Glutamatergic neuron (in vitro differentiated cells): ENCODE measurements at regions not wholly inside any gene's neighbourhood (a gene's known extent, or its start where the extent isn't known, plus 50 kb on each side); places are given as distances from the start of the nearest gene placed in this dataset.
"Not testable (repeated sequence)": the region's sequence is repeated elsewhere in the genome, so short reads cannot be mapped to it uniquely, and the experiment has no call there.

ENCODE experiments used
- DNase-seq: peaks from one replicate; pipeline ENCODE4 v3.0.0; 2022
- H3K27ac Mint-ChIP-seq: one replicate; pipeline ENCODE4 v1.8.0; 2020; ENCODE audit warnings: mild to moderate bottlenecking, mixed read lengths, inconsistent platforms; ENCODE audit not compliant: unreplicated experiment
- H3K27me3 Mint-ChIP-seq: one replicate; pipeline ENCODE4 v1.8.0; 2020; ENCODE audit warnings: mild to moderate bottlenecking, moderate library complexity, mixed read lengths, inconsistent platforms; ENCODE audit not compliant: unreplicated experiment
- H3K36me3 Mint-ChIP-seq: one replicate; pipeline ENCODE4 v1.8.0; 2020; ENCODE audit warnings: mild to moderate bottlenecking, mixed read lengths, inconsistent platforms; ENCODE audit not compliant: unreplicated experiment
- H3K4me1 Mint-ChIP-seq: one replicate; pipeline ENCODE4 v1.8.0; 2020; ENCODE audit warnings: mild to moderate bottlenecking, low read depth, mixed read lengths, inconsistent platforms; ENCODE audit not compliant: unreplicated experiment
- H3K4me3 Mint-ChIP-seq: one replicate; pipeline ENCODE4 v1.8.0; 2020; ENCODE audit warnings: mild to moderate bottlenecking, mixed read lengths, inconsistent platforms; ENCODE audit not compliant: unreplicated experiment
- H3K9me3 Mint-ChIP-seq: one replicate; pipeline ENCODE4 v1.8.0; 2020; ENCODE audit warnings: mild to moderate bottlenecking, moderate library complexity, mixed read lengths, inconsistent platforms; ENCODE audit not compliant: unreplicated experiment
- CTCF ChIP-seq: fragments of 200-600 bp; sonication (generic); IDR thresholded peaks from one replicate; pipeline ENCODE4 v1.5.0; 2021; ENCODE audit not compliant: partially characterized antibody, unreplicated experiment

- no peak overlapping the region for H3K27ac Mint-ChIP-seq
- no peaks in the 10 kb centered on the region for H3K4me1 Mint-ChIP-seq
- no peaks in the 10 kb centered on the region for H3K27me3 Mint-ChIP-seq
- H3K9me3 Mint-ChIP-seq, result peaks cover 13% of the 10 kb centered on the region
- DNase-seq, result no peak
- no peak for TF ChIP-seq CTCF
- no peak overlapping the region for H3K4me3 Mint-ChIP-seq
- peaks cover 28% of the 10 kb centered on the region for H3K36me3 Mint-ChIP-seq
These were observed 92.5 kb upstream of the EIF5 start for GRCh38 chr14:103241531-103241930.

GRCh38 chr14:103243764-103244737 lies 90.0 kb upstream of the EIF5 start:
- no peak for TF ChIP-seq CTCF
- Mint-ChIP-seq H3K36me3 (peaks cover 18% of the 10 kb centered on the region), H3K27ac (no peak overlapping the region), H3K4me3 (no peak overlapping the region), H3K9me3 (peaks cover 7% of the 10 kb centered on the region), H3K4me1 (no peaks in the 10 kb centered on the region), H3K27me3 (no peaks in the 10 kb centered on the region)
- no peak for DNase-seq

- peaks cover 12% of the 10 kb centered on the region for H3K36me3 Mint-ChIP-seq
- not testable (repeated sequence) for H3K27ac Mint-ChIP-seq, H3K9me3 Mint-ChIP-seq, H3K4me3 Mint-ChIP-seq, DNase-seq, H3K27me3 Mint-ChIP-seq, H3K4me1 Mint-ChIP-seq
These were observed 88.4 kb upstream of the EIF5 start for GRCh38 chr14:103245624-103246031.

- no peaks in the 10 kb centered on the region for H3K4me1 Mint-ChIP-seq
- H3K27me3 Mint-ChIP-seq, result no peaks in the 10 kb centered on the region
- DNase-seq, result no peak
- peaks cover 9% of the 10 kb centered on the region for H3K36me3 Mint-ChIP-seq
- TF ChIP-seq CTCF, result no peak
- peaks cover 1% of the 10 kb centered on the region for H3K9me3 Mint-ChIP-seq
- no peak overlapping the region for H3K27ac Mint-ChIP-seq
- no peak overlapping the region for H3K4me3 Mint-ChIP-seq
These were observed 88.0 kb upstream of the EIF5 start for GRCh38 chr14:103246070-103246469.

- H3K4me3 Mint-ChIP-seq, result no peak overlapping the region
- no peaks in the 10 kb centered on the region for H3K36me3 Mint-ChIP-seq
- no peak overlapping the region for H3K27ac Mint-ChIP-seq
- H3K27me3 Mint-ChIP-seq, result no peaks in the 10 kb centered on the region
- no peak for TF ChIP-seq CTCF
- H3K9me3 Mint-ChIP-seq, result peaks cover 3% of the 10 kb centered on the region
- H3K4me1 Mint-ChIP-seq, result no peaks in the 10 kb centered on the region
- DNase-seq, result no peak
These were observed 86.8 kb upstream of the EIF5 start for GRCh38 chr14:103247169-103247606.
